H9 (cell line): ENCODE measurements at regions not wholly inside any gene's neighbourhood (a gene's known extent, or its start where the extent isn't known, plus 50 kb on each side); places are given as distances from the start of the nearest gene placed in this dataset.

ENCODE experiments used
- DNase-seq: peaks from one replicate; pipeline ENCODE4 v3.0.0-alpha.2; 2017
- H2AFZ ChIP-seq: one replicate; pipeline ENCODE4 v1.6.1; 2013; ENCODE audit warnings: mild to moderate bottlenecking, low read length, control low read depth, moderate library complexity
- H2AK5ac ChIP-seq: 2 replicates; pipeline ENCODE4 v1.6.1; 2013; ENCODE audit warnings: low read length, control low read depth, mixed read lengths; ENCODE audit not compliant: insufficient read length
- H2BK120ac ChIP-seq: one replicate; pipeline ENCODE4 v1.6.1; 2013; ENCODE audit warnings: low read depth, mild to moderate bottlenecking, low read length, control low read depth, inconsistent platforms; ENCODE audit not compliant: poor library complexity, severe bottlenecking
- H2BK12ac ChIP-seq: 2 replicates; pipeline ENCODE4 v1.6.1; 2013; ENCODE audit warnings: low read length, control low read depth, mixed read lengths, low read depth; ENCODE audit not compliant: insufficient read length
- H2BK15ac ChIP-seq: 2 replicates; pipeline ENCODE4 v1.6.1; 2013; ENCODE audit warnings: low read depth, low read length, control low read depth
- H2BK20ac ChIP-seq: one replicate; pipeline ENCODE4 v1.6.1; 2013; ENCODE audit warnings: low read depth, mild to moderate bottlenecking, low read length, control low read depth, inconsistent platforms; ENCODE audit not compliant: poor library complexity, severe bottlenecking
- H2BK5ac ChIP-seq: 2 replicates; pipeline ENCODE4 v1.6.1; 2013; ENCODE audit warnings: low read length, control low read depth, mixed read lengths; ENCODE audit not compliant: insufficient read length
- H3K14ac ChIP-seq: 2 replicates; pipeline ENCODE4 v1.6.1; 2013; ENCODE audit warnings: low read length, control low read depth; ENCODE audit not compliant: insufficient read depth
- H3K18ac ChIP-seq: 2 replicates; pipeline ENCODE4 v1.6.1; 2013; ENCODE audit warnings: low read depth, mild to moderate bottlenecking, mixed read lengths, low read length, control low read depth; ENCODE audit not compliant: insufficient read length
- H3K23ac ChIP-seq: 2 replicates; pipeline ENCODE4 v1.6.1; 2013; ENCODE audit warnings: low read length, control low read depth, mixed read lengths, low read depth; ENCODE audit not compliant: insufficient read length
- H3K23me2 ChIP-seq: 2 replicates; pipeline ENCODE4 v1.6.1; 2013; ENCODE audit warnings: low read depth, mild to moderate bottlenecking, mixed read lengths, low read length, control low read depth; ENCODE audit not compliant: insufficient read length, poor library complexity, severe bottlenecking
- H3K27ac ChIP-seq: 2 replicates; pipeline ENCODE4 v1.5.1; 2013; ENCODE audit warnings: low read length, control low read depth, mixed read lengths, low read depth; ENCODE audit not compliant: insufficient read length
- H3K27me3 ChIP-seq: 2 replicates; pipeline ENCODE4 v1.6.1; 2013; ENCODE audit warnings: low read length, control low read depth, inconsistent platforms; ENCODE audit not compliant: insufficient read depth
- H3K4ac ChIP-seq: 2 replicates; pipeline ENCODE4 v1.6.1; 2013; ENCODE audit warnings: low read depth, mild to moderate bottlenecking, control low read depth, inconsistent platforms, low read length, moderate library complexity
- H3K4me1 ChIP-seq: 2 replicates; pipeline ENCODE4 v1.6.1; 2013; ENCODE audit warnings: low read length, control low read depth, inconsistent platforms; ENCODE audit not compliant: insufficient read depth
- H3K4me2 ChIP-seq: 2 replicates; pipeline ENCODE4 v1.6.1; 2013; ENCODE audit warnings: low read length, control low read depth, mixed read lengths; ENCODE audit not compliant: insufficient read length, insufficient read depth
- H3K56ac ChIP-seq: 2 replicates; pipeline ENCODE4 v1.6.1; 2013; ENCODE audit warnings: low read depth, mild to moderate bottlenecking, mixed read lengths, low read length, control low read depth; ENCODE audit not compliant: insufficient read length
- H3K79me1 ChIP-seq: 2 replicates; pipeline ENCODE4 v1.6.1; 2013; ENCODE audit warnings: low read depth, mild to moderate bottlenecking, moderate library complexity, low read length, control low read depth, inconsistent platforms; ENCODE audit not compliant: insufficient read depth, poor library complexity, severe bottlenecking
- H3K79me2 ChIP-seq: 2 replicates; pipeline ENCODE4 v1.6.1; 2013; ENCODE audit warnings: low read length, control low read depth, inconsistent platforms; ENCODE audit not compliant: insufficient read depth
- H3K9ac ChIP-seq: 2 replicates; pipeline ENCODE4 v1.6.1; 2013; ENCODE audit warnings: low read length, control low read depth, mixed read lengths; ENCODE audit not compliant: insufficient read length; ENCODE audit errors: extremely low read depth
- H3K9me3 ChIP-seq: one replicate; pipeline ENCODE4 v1.6.1; 2013; ENCODE audit warnings: low read depth, low read length, inconsistent platforms; ENCODE audit not compliant: control insufficient read depth
- H3T11ph ChIP-seq: one replicate; pipeline ENCODE4 v1.6.1; 2013; ENCODE audit warnings: mild to moderate bottlenecking, low read length, control low read depth, inconsistent platforms
- H4K20me1 ChIP-seq: one replicate; pipeline ENCODE4 v1.6.1; 2013; ENCODE audit not compliant: control insufficient read depth, insufficient read length, insufficient read depth
- H4K5ac ChIP-seq: 2 replicates; pipeline ENCODE4 v1.6.1; 2013; ENCODE audit warnings: low read depth, mild to moderate bottlenecking, mixed read lengths, low read length, control low read depth; ENCODE audit not compliant: insufficient read length
- H4K8ac ChIP-seq: replicated peaks from 2 replicates; pipeline ENCODE4 v1.6.1; 2013; ENCODE audit warnings: low read length, control low read depth, mixed read lengths, low read depth; ENCODE audit not compliant: insufficient read length
- H4K91ac ChIP-seq: 2 replicates; pipeline ENCODE4 v1.6.1; 2013; ENCODE audit warnings: low read depth, mild to moderate bottlenecking, moderate library complexity, mixed read lengths, low read length, control low read depth; ENCODE audit not compliant: insufficient read length
- H3K27ac Mint-ChIP-seq, 3 experiments: 2 replicates in 2 of 3; 3 replicates in 1 of 3; pipeline ENCODE4 v1.8.0; 2020 to 2021; ENCODE audit warnings: mixed read lengths in 3 of 3, mild to moderate bottlenecking in 1 of 3, moderate library complexity in 1 of 3
- H3K27me3 Mint-ChIP-seq: 2 replicates; pipeline ENCODE4 v1.8.0; 2021; ENCODE audit warnings: low read depth, mild to moderate bottlenecking, moderate library complexity, mixed read lengths
- H3K36me3 Mint-ChIP-seq, 3 experiments: 2 replicates in 2 of 3; 3 replicates in 1 of 3; pipeline ENCODE4 v1.8.0; 2020 to 2021; ENCODE audit warnings: low read depth in 3 of 3, mixed read lengths in 3 of 3; ENCODE audit not compliant: insufficient read depth in 1 of 3
- H3K4me1 Mint-ChIP-seq, 2 experiments: 2 replicates each; pipeline ENCODE4 v1.8.0; 2020; ENCODE audit warnings: mixed read lengths in 2 of 2
- H3K4me3 Mint-ChIP-seq, 2 experiments: 2 replicates in 1 of 2; 3 replicates in 1 of 2; pipeline ENCODE4 v1.8.0; 2020 to 2021; ENCODE audit warnings: mild to moderate bottlenecking in 2 of 2, mixed read lengths in 2 of 2, moderate library complexity in 1 of 2
- H3K9me3 Mint-ChIP-seq, 2 experiments: 2 replicates in 1 of 2; 3 replicates in 1 of 2; pipeline ENCODE4 v1.8.0; 2020; ENCODE audit warnings: mild to moderate bottlenecking in 2 of 2, mixed read lengths in 2 of 2, moderate library complexity in 1 of 2
- CTCF ChIP-seq: fragments of 200-600 bp; sonication (generic); conservative IDR thresholded peaks from 3 replicates; pipeline ENCODE4 v1.8.0; 2021; ENCODE audit warnings: antibody characterized with exemption, mild to moderate bottlenecking
- WGBS: extraction: QIAGEN DNeasy Blood & Tissue Kit; methylation state at CpG from one replicate; pipeline ENCODE4 v1.1.7; 2013; ENCODE audit warnings: missing lambda C conversion rate, low lambda C conversion rate, mixed read lengths; ENCODE audit not compliant: insufficient read length; ENCODE audit errors: extremely low coverage; 5-methylcytosine and 5-hydroxymethylcytosine counted together

DNA sequence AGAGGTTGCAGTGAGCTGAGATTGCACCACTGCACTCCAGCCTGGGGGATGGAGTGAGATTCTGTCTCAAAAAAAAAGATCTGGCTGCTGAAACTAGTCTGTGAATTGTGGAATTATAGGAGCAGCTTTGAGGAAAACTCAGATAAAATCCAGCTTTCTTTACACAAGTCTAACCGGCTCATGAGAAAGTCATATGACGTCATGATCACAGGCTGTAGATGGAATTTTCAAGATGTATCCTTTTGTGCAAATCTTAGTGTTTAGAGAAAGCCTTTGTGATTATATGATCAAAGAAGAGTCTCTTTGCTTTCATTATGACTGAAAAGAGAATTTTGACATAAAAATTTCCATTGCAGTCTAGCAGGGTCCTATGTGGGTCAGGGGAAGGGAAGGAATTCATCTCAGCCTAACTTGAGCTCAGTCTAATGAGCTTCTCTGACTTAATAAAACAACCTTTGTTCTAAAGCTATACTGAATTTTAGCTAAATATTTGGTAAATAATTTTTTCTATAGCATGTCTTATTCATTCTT is 90.2 kb upstream of the NCK2 start:
- H3K4ac ChIP-seq = no peak overlapping the region
- Mint-ChIP-seq H3K4me1 (peaks cover 18% of the 10 kb centered on the region in 2 experiments), H3K27me3 (no peaks in the 10 kb centered on the region), H3K9me3 (peaks cover 10 to 15% of the 10 kb centered on the region in 2 experiments), H3K36me3 (peaks cover 3 to 17% (median 7%) of the 10 kb centered on the region in 3 experiments), H3K4me3 (no peak overlapping the region), H3K27ac (no peak overlapping the region)
- no peaks in the 10 kb centered on the region for H3K27me3 ChIP-seq
- no peaks in the 10 kb centered on the region for H3K79me2 ChIP-seq
- H2BK20ac ChIP-seq = no peak overlapping the region
- H3K4me1 ChIP-seq = no peaks in the 10 kb centered on the region; the same call in 1 of the 2 replicates
- no peaks in the 10 kb centered on the region for H4K20me1 ChIP-seq
- no peak for DNase-seq
- H4K8ac ChIP-seq = no peak overlapping the region
- no peak overlapping the region for H3K4me2 ChIP-seq
- no peaks in the 10 kb centered on the region for H3K9me3 ChIP-seq
- TF ChIP-seq CTCF = no peak
- no peak overlapping the region for H3K18ac ChIP-seq
- H3K14ac ChIP-seq = no peak overlapping the region
- H3K56ac ChIP-seq = no peak overlapping the region
- H2AK5ac ChIP-seq = no peak overlapping the region
- WGBS = no CpG with 5 or more reads among the region's 2 CpGs
- no peak overlapping the region for H2BK12ac ChIP-seq
- H2BK5ac ChIP-seq = no peak overlapping the region
- no peak overlapping the region for H3T11ph ChIP-seq
- H2BK120ac ChIP-seq = no peak overlapping the region
- no peaks in the 10 kb centered on the region for H3K23me2 ChIP-seq
- no peak overlapping the region for H3K23ac ChIP-seq
- no peak overlapping the region for H3K27ac ChIP-seq
- no peaks in the 10 kb centered on the region for H3K79me1 ChIP-seq
- no peak overlapping the region for H4K5ac ChIP-seq
- H2BK15ac ChIP-seq = no peak overlapping the region
- H2AFZ ChIP-seq = no peak overlapping the region
- H3K9ac ChIP-seq = no peak overlapping the region
- no peak overlapping the region for H4K91ac ChIP-seq
